ENCODE measurements at regions not wholly inside any gene's neighbourhood (a gene's known extent, or its start where the extent isn't known, plus 50 kb on each side); places are given as distances from the start of the nearest gene placed in this dataset.

GRCh38 chr13:80668452-80668851 lies 327.5 kb upstream of the SPRY2 start:
- 74 to 75% methylated on average over 2 of the region's 2 CpGs for WGBS, 2 donors
- DNase-seq (no peak), ATAC-seq (ENCODE audit: low FRiP score in 2 of 2) (no peak)
- no peaks in the 10 kb centered on the region for H3K9me3 ChIP-seq
- TF ChIP-seq EP300 (IDR thresholded peaks at IDR 0.05), result no peak
- H3K4me3 ChIP-seq, result no peak overlapping the region
- H3K27ac ChIP-seq, result no peak overlapping the region
- H3K4me1 ChIP-seq, result no peaks in the 10 kb centered on the region
- H3K27me3 ChIP-seq, result no peaks in the 10 kb centered on the region
- no peaks in the 10 kb centered on the region for H3K36me3 ChIP-seq

GRCh38 chr13:80666782-80667552 lies 326.0 kb upstream of the SPRY2 start:
- no peak for TF ChIP-seq POLR2A (IDR thresholded peaks at IDR 0.05)
- TF ChIP-seq POLR2AphosphoS5 (IDR thresholded peaks at IDR 0.05), result no peak
- no peak for TF ChIP-seq CTCF (IDR thresholded peaks at IDR 0.05)
- no peak for TF ChIP-seq EP300 (IDR thresholded peaks at IDR 0.05)
- Histone ChIP-seq H3K4me3 (no peak overlapping the region), H3K27ac (no peak overlapping the region), H3K27me3 (no peaks in the 10 kb centered on the region), H3K4me1 (no peaks in the 10 kb centered on the region), H3K9me3 (no peaks in the 10 kb centered on the region), H3K36me3 (no peaks in the 10 kb centered on the region)
- DNase-seq (no peak), ATAC-seq (ENCODE audit: low FRiP score in 2 of 2) (no peak)
- WGBS, 2 donors, result 70 to 86% methylated on average over 1 of the region's 1 CpG

GRCh38 chr13:80665792-80666333 lies 324.9 kb upstream of the SPRY2 start:
- Histone ChIP-seq H3K4me3 (no peak overlapping the region), H3K4me1 (no peaks in the 10 kb centered on the region), H3K36me3 (no peaks in the 10 kb centered on the region), H3K27ac (no peak overlapping the region), H3K9me3 (no peaks in the 10 kb centered on the region), H3K27me3 (no peaks in the 10 kb centered on the region)
- DNase-seq, result no peak
- ATAC-seq (ENCODE audit: low FRiP score in 2 of 2), result no peak
- TF ChIP-seq POLR2A (IDR thresholded peaks at IDR 0.05), result no peak
- no peak for TF ChIP-seq EP300 (IDR thresholded peaks at IDR 0.05)
- TF ChIP-seq CTCF (IDR thresholded peaks at IDR 0.05), result no peak
- WGBS, 2 donors, result 75 to 82% methylated on average over 3 of the region's 3 CpGs

- Histone ChIP-seq H3K4me3 (no peak overlapping the region), H3K27me3 (no peaks in the 10 kb centered on the region), H3K27ac (no peak overlapping the region), H3K36me3 (no peaks in the 10 kb centered on the region), H3K4me1 (no peaks in the 10 kb centered on the region), H3K9me3 (no peaks in the 10 kb centered on the region)
- no peak for TF ChIP-seq EP300 (IDR thresholded peaks at IDR 0.05)
- TF ChIP-seq CTCF (IDR thresholded peaks at IDR 0.05), result no peak
- TF ChIP-seq POLR2A (IDR thresholded peaks at IDR 0.05), result no peak
- no peak for TF ChIP-seq POLR2AphosphoS5 (IDR thresholded peaks at IDR 0.05)
- DNase-seq (no peak), ATAC-seq (ENCODE audit: low FRiP score in 2 of 2) (no peak)
Measured at GRCh38 chr13:80664950-80665349, 324.0 kb upstream of the SPRY2 start.

GRCh38 chr13:80663788-80664187 lies 322.9 kb upstream of the SPRY2 start:
- no peaks in the 10 kb centered on the region for H3K4me1 ChIP-seq
- H3K27me3 ChIP-seq, result no peaks in the 10 kb centered on the region
- TF ChIP-seq CTCF (IDR thresholded peaks at IDR 0.05) (no peak), EP300 (IDR thresholded peaks at IDR 0.05) (no peak), POLR2A (IDR thresholded peaks at IDR 0.05) (no peak), POLR2AphosphoS5 (IDR thresholded peaks at IDR 0.05) (no peak)
- no peaks in the 10 kb centered on the region for H3K36me3 ChIP-seq
- DNase-seq, result no peak
- no peak for ATAC-seq (ENCODE audit: low FRiP score in 2 of 2)
- WGBS, 2 donors, result 83 to 85% methylated on average over 1 of the region's 1 CpG
- no peak overlapping the region for H3K27ac ChIP-seq
- H3K4me3 ChIP-seq, result no peak overlapping the region
- H3K9me3 ChIP-seq, result no peaks in the 10 kb centered on the region

Data from upper lobe of left lung (tissue), 6 donors.